HG03196 (cell line): ENCODE measurements at regions not wholly inside any gene's neighbourhood (a gene's known extent, or its start where the extent isn't known, plus 50 kb on each side); places are given as distances from the start of the nearest gene placed in this dataset.

Experiments used
- ATAC-seq: cut with Tn5 transposase; IDR thresholded peaks from one replicate; pipeline ENCODE4 v1.9.1; 2021; ENCODE audit not compliant: unreplicated experiment

GRCh38 chr2:149826471-149827125 is 239.0 kb upstream of the MMADHC start:
- no peak for ATAC-seq

DNA sequence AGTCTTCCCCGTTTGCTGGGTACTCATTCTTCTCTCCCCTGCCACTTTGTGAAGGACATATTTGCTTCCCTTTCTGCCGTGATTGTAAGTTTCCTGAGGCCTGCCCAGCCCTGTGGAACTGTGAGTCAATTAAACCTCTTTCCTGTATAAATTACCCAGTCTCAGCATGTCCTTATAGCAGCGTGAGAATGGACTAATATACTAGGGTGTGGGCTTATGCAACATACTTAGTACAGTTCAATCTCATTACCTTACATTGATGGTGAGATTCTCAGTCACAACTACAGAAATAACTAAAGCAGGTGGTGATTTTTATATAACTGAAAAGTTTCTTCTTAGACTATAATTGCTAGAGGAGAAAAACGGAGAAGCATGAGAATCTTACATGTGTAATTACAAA is 237.9 kb upstream of the MMADHC start:
- no peak for ATAC-seq

DNA sequence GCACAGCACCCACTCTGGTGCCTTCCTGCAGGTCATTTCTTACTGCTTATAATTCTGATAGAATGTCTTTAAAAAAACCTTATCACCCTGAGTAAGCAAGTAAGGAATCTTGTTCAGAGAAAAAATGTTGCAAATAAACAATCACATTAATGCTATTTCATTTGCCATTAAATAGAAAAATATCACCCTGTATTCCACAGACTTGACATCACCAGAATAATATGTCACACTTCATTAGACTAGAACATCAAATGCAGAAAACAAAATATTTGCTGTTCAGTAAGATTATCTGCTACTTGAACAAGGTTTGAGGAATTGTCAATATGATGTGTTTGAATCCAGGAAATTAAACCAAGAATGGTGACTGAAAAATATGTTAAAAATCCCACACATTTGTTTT is 236.6 kb upstream of the MMADHC start:
- ATAC-seq, result no peak

DNA sequence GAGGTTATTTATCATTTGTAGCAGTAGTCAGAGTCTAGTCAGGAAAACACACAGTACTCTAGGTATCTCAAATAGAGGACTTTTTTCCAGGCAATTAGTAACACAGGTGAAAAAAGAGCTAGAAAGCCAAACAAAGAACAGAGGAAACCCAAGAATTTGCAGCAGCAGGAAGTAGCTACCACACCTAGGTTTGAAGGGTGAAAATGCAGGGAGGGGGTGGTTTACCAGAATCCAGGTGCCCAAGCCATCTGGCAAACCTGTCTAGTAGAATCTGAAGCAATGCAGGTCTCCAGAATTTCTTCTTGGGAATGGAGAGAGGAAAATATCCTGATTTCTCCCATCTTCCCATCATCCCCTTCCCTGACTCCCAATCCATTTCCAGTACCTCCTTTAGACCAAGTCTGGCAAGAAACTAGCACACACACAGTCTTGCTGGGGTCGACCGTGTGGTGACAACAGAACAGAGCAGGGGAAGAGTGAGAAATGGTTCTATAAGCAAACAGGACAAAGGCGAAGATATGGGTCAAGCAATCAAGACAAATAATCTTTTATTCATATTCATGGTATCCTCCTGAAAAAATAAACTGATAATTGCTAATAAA is 231.9 kb upstream of the MMADHC start:
- no peak for ATAC-seq

- ATAC-seq, result no peak
Observed at GRCh38 chr2:149816756-149817551, 229.4 kb upstream of the MMADHC start.

GRCh38 chr2:149815941-149816340 is 228.4 kb upstream of the MMADHC start:
- no peak for ATAC-seq

GRCh38 chr2:149814901-149815300 is 227.3 kb upstream of the MMADHC start:
- no peak for ATAC-seq

DNA sequence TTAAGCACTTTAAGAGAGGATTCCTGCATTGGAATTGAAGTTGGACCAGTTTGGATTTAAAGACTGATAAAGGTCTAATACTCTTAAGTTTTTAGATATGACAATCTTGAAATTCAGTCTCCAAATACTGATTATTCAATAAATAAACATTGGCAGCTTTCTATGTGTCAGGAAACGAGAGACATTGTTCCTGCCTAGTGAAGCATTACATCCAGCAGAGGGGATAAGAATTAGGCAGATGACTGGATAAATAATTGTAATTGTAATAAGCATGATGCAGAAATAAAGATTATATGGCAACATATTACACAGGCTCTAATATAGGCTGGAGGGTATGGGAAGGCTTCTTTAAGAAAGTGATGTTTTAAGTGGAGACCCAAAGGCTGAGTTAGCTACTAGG is 226.5 kb upstream of the MMADHC start:
- ATAC-seq, result no peak

DNA sequence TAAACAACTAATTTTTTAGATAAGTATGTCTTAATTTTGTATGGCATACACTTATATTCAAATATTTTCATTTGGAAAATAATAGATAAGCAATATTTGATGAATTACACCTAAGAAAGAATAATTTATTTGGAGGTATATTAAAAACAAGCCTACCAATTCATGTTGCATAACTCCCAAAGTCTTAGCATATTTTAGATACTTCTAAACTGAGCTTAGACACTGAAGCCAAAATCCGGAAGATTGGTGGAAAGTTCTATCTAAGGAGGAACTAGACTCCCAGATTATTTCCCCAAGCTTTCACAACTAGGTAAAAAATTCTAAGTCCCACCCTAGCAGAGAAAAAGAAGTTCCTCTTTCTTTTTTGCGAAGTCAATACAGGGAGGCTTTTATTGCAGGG is 221.0 kb upstream of the MMADHC start:
- no peak for ATAC-seq

DNA sequence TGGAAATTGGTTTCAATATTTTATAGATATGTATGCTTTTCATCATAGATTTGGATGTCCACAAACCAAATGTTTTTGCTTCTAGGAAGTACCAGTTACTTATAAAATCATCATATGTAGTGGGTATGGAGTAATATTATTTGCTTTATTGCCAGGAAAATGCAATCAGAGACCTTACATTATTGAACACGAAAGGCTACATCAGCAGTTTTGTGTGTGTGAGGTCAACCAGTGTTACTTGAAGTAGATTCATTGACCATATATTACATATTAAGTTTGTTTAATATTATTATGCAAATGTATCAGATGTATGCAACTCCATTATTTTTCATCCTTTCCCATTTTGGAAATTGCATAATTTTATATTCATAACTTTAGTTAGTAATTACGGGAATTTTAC is 219.1 kb upstream of the MMADHC start:
- ATAC-seq, result no peak

GRCh38 chr2:149800624-149801542 is 213.3 kb upstream of the MMADHC start:
- no peak for ATAC-seq

DNA sequence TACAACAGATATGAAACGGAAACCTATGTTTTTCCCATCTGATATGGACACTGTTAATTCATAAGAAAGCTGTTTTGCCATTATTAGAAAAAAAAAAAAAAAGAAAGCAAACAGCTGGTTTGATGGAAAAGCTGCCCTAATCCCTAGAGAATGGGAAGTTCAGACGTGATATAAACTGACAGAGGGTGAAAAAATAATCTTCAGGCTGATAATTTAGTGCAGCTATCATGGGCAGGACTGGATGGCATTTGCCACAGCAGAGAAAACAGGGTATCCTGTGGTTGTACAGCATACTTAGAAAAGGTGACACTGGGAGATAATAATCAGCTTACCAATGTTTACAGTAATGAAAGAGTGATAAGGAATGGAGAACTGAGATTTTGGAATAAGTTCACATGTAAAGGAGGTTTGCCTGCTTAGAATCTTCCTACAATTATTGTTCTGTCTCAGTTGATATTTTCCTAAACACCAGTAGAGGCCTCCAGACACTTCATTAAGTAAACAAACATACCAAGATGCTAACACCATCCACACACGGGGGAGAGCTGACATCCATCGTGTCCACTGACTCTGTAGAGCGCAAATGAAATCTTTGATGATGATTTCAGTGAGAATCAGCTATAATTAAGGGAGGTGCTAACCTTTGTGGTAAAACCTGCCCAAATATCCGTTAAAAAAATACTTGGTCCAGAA is 211.6 kb upstream of the MMADHC start:
- ATAC-seq, result no peak

DNA sequence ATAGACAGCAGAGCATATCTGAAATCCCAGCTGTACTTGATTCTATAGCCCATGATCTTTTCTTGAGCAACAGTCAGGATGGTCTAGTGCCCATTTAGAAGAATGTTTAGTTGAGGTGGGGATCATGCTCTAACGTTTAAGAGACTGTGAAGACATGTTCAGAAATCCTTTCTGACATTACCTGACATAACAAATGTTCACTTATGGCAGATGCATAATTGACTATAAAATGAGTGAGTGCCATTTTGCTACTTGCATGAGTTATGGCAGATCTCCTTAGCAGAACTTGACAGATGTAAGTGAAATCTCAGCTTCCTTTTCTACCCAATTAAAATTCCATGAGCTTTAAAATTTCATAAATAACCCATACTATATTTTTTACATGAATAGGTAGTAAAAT is 209.5 kb upstream of the MMADHC start:
- ATAC-seq, result no peak

DNA sequence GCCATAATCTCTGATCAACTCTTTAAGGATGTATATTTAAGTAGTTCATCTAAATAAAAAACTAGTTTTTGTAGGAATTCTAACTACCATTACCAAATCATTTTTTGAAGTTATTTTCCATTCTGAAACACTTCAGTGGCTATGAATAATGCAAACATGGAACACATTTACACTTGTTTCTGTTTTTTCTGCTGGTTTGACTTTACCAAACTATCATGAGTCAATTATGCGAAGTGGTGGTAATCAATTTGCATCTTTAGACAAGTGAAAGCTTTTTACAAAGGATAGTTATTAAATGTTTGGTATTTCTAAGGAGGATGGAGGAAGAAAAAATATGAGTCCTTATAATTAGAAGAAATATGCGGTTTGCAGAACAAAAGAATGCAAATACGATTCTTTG is 202.0 kb upstream of the MMADHC start:
- no peak for ATAC-seq

DNA sequence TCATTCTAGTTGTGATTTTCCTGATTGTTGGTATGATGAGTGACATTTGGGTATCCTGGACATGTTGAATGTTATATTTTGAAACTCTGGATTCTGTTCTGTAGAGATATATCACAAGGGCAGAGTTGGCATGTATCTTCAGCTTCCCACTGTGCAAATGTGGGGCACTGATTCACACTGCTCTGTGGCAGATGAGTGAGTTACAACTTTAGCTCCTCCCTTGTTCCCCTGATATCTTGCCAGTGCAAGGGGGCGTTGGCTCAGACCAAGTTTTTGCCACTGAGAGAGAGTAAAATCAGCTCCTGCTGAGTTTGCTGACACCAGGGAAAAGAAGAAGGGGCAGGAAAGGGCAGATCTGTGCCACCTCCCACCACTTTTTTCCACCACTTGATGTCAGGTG is 199.6 kb upstream of the MMADHC start:
- no peak for ATAC-seq

DNA sequence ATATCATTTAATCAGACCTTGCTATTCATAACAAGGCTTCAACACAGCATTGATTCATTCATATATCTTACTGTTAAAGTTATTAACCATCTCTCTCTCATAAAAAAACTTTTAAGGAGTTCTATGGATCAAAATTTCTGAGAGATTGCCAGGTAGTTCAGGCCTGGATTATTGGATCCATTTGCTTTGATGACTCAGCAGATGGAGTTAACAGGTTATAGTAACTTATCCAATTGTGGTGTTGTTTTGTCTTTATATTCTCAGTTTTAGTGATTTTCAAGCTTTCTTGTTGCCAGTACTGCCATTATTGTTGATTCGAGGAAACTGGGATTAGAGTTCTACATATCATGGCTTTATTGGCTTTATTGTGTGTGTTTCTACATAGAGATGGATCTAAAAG is 195.7 kb upstream of the MMADHC start:
- no peak for ATAC-seq

DNA sequence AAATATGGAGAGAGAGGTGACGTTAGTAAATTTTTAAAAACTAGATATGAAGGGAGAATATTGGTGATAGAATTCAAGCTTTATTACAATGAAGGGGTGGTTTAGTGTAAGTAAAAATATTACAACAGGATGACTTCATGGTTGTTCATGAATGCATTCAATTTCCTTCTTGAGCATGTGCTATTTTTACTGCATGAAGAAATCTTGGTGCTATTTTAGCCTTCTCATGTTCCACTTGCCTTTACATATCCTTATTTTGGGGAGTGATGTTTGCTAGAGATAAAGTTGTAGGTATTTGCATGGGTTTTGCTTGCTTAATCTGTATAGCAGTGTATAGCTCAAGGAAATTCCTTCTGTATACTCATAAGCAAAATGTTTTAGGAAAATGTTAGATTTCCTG is 195.0 kb upstream of the MMADHC start:
- no peak for ATAC-seq

DNA sequence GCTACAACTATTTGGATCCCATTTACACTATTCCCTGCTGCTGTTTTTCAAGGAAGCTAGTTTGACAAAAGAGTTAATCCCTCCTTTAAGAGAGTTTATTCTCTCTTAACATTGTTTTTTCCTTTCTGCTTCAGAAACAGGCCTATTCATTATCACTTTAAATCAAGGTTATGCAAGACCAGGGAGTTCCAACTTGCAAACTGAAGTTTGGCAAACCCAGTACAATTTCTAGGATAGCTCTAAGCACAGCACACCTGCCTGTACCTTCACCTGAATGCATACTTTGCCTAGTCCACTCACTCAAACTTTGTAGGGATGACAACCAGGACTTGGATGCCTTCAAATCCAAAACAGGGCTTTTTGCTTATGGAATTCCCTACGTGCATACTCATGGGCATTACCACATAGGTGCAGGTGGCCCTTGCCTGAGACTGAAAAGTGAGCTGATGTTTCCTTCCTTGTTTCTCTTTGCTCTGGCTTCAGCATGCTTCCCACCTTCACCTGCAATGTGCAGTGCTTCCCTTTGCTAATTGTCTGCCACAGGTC is 193.8 kb upstream of the MMADHC start:
- no peak for ATAC-seq

GRCh38 chr2:149773006-149773405 is 185.4 kb upstream of the MMADHC start:
- ATAC-seq, result no peak

GRCh38 chr2:149768320-149768799 is 180.8 kb upstream of the MMADHC start:
- ATAC-seq, result no peak
